ENCODE measurements at regions not wholly inside any gene's neighbourhood (a gene's known extent, or its start where the extent isn't known, plus 50 kb on each side); places are given as distances from the start of the nearest gene placed in this dataset.
"Not testable (repeated sequence)": the region's sequence is repeated elsewhere in the genome, so short reads cannot be mapped to it uniquely, and the experiment has no call there.

GRCh38 chr3:107465064-107465631 is 57.6 kb upstream of the BBX start:
- no peak for DNase-seq (ENCODE audit: extremely low read depth, low read depth)

DNA sequence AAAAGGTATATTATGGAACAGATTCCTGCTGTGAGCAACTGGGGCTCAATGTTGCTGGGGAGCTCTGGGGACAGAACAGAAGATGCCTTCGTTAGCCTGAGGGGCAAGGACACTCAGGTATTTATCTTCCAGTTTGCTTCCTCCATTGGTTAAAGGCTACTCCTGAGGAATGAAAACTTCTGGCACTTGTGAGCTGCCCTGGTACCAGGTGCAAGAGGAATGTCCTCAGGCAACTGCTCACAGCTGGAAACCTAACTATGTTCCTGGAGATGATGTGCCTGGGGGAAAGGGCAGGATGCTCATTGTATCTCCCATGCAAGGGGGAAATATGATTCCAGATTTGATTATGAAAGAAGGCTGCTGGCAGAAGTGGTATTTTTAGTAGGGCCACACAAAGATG is 54.0 kb upstream of the BBX start:
- no peak for DNase-seq (ENCODE audit: extremely low read depth, low read depth)

DNA sequence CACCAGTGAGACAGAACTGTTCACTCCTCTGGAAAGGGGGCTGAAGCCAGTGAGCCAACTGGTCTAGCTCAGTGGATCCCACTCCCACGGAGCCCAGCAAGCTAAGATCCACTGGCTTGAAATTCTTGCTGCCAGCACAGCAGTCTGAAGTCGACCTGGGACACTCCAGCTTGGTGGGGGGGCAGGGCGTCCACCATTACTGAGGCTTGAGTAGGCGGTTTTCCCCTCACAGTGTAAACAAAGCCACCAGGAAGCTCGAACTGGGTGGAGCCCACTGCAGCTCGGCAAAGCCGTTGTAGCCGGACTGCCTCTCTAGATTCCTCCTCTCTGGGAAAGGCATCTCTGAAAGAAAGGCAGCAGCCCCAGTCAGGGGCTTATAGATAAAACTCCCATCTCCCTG is 52.3 kb upstream of the BBX start:
- not testable (repeated sequence) for DNase-seq (ENCODE audit: extremely low read depth, low read depth)

All from NCI-H460 (cell line).